ENCODE measurements at regions not wholly inside any gene's neighbourhood (a gene's known extent, or its start where the extent isn't known, plus 50 kb on each side); places are given as distances from the start of the nearest gene placed in this dataset.
"Not testable (repeated sequence)": the region's sequence is repeated elsewhere in the genome, so short reads cannot be mapped to it uniquely, and the experiment has no call there.

DNA sequence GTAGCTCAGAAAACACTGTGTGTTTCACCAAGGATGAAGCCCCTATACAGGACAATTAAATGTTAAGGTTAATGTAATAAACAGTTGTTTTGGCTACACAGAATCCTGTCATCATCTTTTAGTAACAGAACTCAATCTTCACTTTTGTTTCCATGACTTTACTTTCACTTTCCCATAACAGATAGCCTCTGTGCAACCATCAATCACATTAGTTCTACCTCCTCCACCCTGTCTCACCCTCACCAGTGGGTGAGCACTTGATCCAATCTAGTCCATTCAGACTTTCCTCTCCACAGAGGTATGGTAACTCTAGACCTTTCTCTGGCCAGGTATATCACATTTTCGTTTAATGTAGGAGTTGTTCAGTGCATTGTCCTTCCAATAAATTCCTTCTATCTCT is 1018.5 kb downstream of the ADGRL2 start:
- no peak for DNase-seq (ENCODE audit: low read depth in 4 of 4, low spot score in 2 of 4)

DNA sequence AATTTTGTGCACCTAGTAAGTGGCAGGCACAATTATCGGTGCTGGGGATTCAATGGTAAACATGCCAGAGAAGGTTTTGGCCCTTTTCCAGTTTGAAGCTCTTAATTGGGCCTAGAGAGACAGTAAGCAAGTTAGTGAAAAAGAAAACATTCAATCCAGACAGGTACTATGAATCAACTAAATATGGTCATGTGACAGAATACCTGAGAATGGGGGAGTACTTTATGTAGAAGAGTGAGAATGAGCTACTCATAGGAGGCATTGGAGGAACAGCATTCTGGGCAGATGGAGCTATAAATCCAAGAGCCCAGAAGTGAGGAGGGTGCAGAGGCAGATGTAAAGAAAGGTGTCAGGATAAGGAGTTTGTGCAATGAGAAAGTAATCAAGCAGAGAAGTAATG is 1017.9 kb downstream of the ADGRL2 start:
- no peak for DNase-seq (ENCODE audit: low read depth in 4 of 4, low spot score in 2 of 4)

DNA sequence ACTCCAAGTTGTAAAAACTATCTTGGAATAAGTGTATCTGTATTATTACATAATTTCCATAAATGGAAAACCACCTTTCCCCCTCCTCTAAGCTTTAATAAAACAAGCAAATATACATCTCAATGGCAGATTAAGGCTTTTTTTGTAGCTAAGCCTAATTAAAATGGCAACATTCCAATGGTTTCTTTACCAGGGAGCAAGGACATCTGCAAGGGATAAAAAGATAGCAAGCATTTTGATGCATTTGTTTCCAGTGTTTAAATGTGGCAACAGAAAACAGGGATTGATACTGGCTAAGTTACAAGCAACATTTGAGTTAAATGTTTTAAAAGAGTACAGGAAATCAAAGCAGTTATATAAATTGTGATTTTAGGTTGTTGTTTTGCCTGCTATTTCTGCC is 1012.7 kb downstream of the ADGRL2 start:
- no peak for DNase-seq (ENCODE audit: low read depth in 4 of 4, low spot score in 2 of 4)

DNA sequence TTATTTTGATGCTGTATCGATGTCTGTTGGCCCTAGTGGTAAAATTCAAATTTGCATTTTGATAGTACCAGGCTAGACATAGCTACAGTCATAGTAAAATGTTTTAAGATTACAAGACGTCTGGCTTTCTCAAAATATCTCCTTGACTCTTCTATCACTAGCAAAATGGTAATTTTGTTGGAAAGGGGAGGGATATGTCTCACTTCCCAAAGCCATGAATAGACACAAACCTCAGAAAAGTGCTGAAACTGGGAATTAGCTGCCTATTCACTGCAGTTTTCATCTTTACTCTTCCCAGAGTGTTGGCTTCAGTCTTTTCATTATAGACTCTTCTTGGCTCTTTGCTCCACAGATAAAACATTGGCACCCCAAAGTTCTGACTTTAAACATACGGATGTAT is 1009.9 kb downstream of the ADGRL2 start:
- DNase-seq (ENCODE audit: low read depth in 4 of 4, low spot score in 2 of 4) = no peak

DNA sequence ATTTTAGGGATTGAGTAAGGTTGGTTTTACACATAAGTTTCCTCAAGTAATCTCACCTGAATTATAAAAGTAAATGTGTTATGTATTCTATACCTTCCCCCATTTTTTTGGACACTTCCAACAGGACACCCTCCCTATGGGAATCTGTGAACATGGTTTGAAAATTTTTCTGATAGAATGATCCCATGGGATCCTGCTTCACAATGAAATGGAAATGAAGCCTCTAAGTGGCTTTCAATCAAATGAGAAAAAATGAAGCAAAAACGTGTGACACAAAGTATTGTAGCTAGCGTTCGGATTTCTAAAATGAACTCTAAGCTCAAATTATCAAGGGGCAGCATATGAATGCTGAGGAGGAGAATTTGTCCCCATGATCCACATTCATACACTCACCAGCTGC is 1006.8 kb downstream of the ADGRL2 start:
- no peak for DNase-seq (ENCODE audit: low read depth in 4 of 4, low spot score in 2 of 4)

DNA sequence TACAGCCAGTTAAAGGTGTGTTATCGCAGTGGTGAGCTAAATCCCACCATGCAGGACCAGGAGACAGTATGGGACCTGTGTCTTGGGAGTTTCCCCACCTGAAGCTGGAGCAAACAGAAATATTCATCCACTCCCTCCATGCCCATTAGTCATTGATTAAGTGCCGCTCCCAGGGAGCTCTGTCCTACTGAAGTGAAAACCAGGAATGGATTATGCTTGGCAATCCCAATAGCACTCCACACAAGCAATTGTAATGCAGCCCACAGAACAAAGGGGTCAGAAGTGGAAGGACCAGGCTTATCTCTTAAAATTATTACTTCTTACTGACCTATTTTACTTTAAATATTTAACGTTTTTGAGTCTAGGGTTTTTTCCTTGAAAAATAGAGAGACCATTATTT is 1005.4 kb downstream of the ADGRL2 start:
- no peak for DNase-seq (ENCODE audit: low read depth in 4 of 4, low spot score in 2 of 4)

DNA sequence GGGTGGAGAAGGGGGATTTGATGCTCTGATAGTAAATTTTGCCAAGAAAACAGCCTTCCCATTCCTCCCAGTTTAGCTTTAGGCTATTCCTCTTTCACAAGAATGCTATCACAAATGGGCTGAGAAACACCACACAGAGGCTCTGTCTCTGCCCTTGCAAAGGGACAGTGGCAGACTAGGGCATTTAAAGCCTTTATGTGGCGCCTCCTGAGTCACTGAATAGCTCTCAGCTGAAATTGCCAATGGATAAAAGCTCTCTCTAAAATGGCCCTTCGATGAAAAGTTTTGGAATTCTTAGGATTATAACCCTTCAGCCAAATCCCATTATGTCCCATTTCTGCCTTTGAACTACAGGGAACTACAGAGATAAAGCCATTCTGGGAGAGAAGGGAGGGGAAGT is 1000.4 kb downstream of the ADGRL2 start:
- DNase-seq (ENCODE audit: low read depth in 4 of 4, low spot score in 2 of 4) = no peak

DNA sequence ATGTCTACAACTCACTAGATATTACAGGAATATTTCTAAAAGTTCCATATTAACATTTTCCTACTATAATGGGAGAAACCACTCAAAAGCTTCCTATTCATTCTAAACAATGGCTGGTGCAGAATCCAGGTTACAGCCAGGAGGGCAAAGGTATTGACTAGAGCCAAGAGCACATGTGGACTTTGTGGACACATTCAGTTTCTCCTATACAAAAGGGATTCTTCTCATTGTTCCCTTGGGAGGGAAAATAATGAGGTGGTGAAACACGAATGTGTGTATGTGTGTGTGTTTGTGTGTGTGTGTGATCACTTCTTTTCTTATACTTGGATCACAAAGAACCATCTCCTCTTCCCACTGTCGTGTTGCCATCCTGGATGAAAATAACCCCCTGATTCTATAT is 1000.0 kb downstream of the ADGRL2 start:
- DNase-seq (ENCODE audit: low read depth in 4 of 4, low spot score in 2 of 4) = no peak

DNA sequence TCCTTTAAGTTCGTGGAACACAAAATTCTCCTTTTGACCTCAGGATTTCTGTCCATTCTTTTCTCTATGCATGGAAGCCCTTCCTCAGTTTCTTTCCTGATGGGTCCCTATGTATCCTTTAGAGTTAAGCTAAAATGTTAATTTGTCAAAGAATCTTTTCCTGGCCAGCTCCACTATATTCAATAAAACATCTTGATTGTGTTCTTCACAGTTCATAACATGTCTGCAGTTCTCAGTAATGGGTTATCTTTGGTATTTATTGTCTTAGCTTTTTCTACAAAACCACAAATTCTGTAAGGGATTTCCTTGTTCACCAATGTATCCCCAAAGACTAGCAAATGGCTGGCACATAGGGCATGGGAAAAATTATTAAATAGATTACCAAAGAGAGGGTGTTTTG is 998.5 kb downstream of the ADGRL2 start:
- DNase-seq (ENCODE audit: low read depth in 4 of 4, low spot score in 2 of 4) = no peak

DNA sequence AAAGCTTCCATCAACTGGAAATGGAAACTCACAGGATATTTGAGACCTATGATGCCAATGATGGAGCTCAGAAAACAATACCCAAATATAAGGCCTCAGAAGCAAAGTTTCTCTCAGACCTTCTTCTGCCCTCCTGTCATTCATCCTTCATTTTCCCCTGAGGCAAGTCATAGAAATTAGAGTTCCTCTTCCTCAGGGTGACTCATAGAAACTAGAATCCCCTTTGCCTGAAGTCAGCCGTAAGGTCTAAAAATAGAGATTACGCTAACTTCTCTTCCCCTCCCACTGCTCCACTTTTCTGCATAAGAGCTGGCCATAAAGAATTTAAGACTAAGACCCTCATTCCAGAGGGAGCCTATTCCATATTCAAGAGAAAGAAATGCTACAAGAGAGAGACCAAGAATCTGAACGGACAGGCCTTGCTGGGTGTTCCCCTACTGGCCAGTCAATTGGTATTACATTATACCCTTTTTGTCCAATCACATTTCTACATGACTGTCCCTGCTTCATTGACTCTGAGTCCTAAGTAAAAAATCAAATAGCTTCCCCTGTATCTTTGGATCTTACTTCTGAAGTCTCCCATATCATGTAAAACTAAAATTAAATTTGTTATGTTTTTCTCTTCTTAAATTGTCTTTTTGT is 994.9 kb downstream of the ADGRL2 start:
- no peak for DNase-seq (ENCODE audit: low read depth in 4 of 4, low spot score in 2 of 4)

DNA sequence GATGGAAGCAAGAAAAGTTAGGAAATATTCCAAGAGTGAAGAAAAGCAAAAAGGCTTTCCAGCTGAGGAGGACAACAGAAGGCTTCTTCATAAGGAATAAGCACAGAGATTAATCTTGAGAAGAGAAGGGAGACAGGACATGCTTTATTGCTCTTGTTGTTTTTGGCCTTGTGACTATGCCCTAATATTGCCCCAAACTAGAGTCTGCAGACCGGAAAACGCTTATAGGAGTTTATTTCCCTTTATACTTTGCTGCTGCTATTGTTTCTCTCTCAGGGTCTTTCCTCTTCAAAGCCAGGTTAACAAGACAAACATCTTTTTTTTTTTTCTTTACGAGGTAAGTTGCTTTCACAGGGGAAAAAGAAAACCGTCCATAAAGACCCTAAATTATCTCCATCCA is 991.4 kb downstream of the ADGRL2 start:
- DNase-seq (ENCODE audit: low read depth in 4 of 4, low spot score in 2 of 4) = no peak

DNA sequence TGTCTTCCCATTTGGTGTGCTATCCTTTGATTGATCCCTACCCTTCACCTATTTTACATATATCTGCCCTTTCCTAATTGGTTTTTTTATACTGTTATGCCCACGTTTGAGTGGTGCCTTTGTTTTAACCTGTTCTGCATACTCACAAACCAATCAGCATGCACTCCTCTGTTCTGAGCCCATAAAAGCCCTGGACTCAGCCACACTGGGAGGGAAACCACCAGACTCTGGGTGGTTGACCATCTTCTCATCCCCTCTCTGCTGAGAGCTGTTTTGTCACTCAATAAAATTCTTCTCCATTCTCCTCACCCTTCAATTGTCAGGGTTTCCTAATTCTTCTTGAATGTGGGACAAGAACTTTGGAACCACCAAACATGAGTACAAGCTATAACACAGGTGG is 989.8 kb downstream of the ADGRL2 start:
- no peak for DNase-seq (ENCODE audit: low read depth in 4 of 4, low spot score in 2 of 4)

DNA sequence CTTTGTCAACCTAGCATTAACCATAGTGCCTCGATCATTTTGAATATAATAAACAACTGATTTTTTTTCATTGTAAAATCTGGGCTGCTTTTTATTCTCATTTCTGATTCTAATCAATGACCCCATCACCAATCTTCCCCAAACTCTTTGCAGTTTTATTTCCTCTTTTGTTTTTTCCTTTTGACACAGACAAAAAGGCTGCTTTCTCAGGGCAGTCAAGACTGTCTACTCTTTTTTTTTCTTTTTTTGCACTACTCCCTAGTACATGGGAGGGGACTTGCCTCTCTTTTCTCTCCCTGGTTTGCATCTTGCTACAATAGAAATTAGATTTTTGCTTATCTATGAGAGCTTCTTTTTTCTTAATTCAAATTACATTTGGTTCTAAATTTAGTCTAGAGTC is 987.9 kb downstream of the ADGRL2 start:
- no peak for DNase-seq (ENCODE audit: low read depth in 4 of 4, low spot score in 2 of 4)

DNA sequence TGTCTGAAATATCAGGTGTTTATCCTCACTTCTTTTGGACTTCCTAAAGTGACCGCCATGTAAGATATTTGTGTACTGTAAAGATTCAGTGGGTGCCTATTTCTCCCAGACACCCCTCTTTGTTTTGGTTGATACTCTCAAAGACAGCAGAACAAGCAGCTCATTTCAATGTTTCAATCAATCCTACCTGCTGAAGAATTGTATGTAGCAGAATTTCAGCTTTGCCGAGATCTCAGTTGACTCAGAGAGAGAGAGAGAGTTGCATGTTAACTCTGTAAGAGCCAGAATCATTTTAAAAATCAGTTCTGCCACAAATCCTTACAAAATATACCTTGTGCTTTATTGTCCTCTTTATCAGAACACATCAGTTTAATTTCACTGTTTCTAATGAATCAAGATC is 987.3 kb downstream of the ADGRL2 start:
- DNase-seq (ENCODE audit: low read depth in 4 of 4, low spot score in 2 of 4) = no peak

DNA sequence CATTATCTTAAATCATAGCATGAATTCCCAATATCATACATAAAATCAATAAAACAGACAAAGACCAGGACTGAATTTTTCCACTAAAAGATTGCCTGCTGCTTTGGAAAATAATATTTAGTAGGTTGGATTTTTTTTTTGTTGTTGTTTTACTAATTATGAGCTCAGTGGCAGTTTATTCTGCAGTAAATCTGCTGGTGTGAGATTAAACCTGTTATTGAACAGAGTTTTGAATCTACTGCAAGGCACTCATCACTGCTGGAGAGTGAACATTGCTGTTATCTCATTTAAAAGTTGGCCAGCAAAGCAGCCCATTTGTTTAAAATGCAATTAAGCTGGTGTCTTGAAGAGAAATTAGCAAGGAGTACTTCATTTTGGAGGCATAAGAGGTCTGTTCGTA is 986.1 kb downstream of the ADGRL2 start:
- no peak for DNase-seq (ENCODE audit: low read depth in 4 of 4, low spot score in 2 of 4)

DNA sequence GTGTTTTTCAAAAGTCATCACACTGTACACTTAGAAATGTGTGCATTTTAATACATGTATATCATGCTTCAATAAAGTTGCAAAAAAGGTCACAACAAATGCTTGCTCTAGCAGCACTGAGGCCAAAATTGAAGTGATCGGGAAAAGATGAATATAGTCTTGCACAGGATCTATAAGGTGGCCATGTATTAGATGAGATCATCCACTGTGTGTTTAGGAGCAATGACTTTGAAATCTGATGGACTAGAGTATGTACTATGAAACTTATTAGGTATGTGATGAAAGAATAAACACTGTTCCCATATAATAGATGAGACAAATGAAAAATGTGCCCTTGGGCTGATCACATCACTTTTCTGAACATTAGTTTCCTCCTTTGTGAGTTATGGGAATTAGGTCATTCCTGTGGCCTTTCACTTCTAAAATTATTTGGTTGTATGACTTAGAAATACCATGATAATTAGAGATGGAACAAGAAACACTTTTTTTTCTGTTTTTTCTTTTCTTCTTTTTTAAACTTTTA is 984.6 kb downstream of the ADGRL2 start:
- no peak for DNase-seq (ENCODE audit: low read depth in 4 of 4, low spot score in 2 of 4)

DNA sequence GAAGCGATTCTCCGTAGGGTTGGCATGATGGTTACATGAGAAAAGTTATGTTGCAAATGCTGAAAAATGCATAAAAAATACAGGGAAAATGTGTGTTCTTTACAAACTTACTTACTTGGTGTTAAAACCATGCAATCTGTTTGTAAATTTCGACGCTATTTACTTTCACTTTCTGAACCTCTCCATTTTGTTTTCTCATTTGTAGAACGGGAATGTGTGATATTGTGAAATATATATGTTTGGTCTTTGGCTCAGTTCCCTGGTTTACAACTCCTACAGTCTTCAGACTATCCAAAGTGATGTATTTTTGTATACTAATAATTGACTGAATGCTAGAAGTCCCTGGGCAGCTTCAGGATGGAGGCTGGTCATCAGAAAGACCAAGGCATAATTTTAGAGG is 982.3 kb downstream of the ADGRL2 start:
- no peak for DNase-seq (ENCODE audit: low read depth in 4 of 4, low spot score in 2 of 4)

DNA sequence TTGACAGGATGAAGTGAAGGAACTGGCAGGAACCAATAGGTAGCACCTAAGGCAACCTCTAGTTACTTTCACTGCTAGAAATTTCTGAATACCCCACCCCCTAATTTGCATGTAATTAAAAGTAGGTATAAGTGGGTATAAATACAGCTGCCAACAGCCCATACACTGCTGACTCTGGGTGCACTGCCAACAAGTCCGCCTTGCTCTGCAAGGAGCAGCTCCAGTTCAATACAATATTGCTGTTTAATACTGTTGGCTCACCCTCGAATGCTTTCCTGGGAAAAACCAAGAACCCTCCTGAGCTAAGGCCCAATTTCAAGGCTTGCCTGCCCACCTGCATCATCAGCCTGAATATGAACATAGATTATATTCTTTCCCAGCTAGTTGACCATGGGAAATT is 981.9 kb downstream of the ADGRL2 start:
- no peak for DNase-seq (ENCODE audit: low read depth in 4 of 4, low spot score in 2 of 4)

DNA sequence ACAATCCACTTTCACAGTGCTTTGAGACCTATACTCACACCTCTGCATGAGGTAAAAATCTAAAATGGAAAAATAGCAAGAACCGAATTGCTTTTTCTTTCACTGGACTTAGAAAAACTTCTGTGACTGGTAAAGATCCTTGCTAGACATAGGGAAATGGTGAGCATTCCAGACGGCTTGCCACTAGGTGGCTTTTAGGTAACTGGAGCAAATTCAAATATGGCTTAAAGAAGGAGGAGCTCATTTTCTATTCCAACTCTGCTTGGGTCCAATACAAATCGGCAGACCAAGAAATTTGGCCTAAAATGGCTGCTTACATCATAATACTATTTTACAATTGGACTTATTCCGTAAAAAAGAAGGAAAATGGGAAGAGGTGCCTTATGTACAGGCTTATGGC is 977.9 kb downstream of the ADGRL2 start:
- no peak for DNase-seq (ENCODE audit: low read depth in 4 of 4, low spot score in 2 of 4)

DNA sequence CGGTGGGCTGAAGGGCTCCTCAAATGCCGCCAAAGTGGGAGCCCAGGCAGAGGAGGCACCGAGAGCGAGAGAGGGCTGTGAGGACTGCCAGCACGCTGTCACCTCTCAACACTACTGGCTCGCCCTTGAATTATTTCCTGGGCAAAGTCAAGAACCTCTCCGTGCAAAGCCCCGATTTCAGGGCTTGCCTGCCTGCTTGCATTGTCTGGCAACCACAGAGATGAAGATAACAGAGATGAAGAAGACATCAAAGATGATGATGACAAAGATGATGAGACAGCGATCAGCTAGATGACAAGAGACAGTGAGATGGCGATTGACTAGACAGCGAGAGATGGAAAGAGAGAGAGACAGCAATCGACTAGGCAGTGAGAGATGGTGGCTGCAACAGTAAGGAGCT is 976.5 kb downstream of the ADGRL2 start:
- DNase-seq (ENCODE audit: low read depth in 4 of 4, low spot score in 2 of 4) = no peak

DNA sequence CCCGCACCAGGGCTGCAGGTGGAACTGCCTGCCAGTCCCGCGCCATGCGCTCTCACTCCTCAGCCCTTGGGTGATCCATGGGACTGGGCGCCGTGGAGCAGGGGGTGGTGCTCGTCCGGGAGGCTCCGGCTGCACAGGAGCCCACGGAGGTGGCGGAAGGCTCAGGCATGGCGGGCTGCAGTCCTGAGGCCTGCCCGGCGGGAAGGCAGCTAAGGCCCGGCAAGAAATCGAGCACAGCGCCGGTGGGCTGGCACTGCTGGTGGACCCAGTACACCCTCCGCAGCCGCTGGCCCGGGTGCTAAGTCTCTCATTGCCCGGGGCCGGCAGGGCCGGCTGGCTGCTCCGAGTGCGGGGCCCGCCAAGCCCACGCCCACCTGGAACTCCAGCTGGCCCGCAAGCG is 976.0 kb downstream of the ADGRL2 start:
- not testable (repeated sequence) for DNase-seq (ENCODE audit: low read depth in 4 of 4, low spot score in 2 of 4)

DNA sequence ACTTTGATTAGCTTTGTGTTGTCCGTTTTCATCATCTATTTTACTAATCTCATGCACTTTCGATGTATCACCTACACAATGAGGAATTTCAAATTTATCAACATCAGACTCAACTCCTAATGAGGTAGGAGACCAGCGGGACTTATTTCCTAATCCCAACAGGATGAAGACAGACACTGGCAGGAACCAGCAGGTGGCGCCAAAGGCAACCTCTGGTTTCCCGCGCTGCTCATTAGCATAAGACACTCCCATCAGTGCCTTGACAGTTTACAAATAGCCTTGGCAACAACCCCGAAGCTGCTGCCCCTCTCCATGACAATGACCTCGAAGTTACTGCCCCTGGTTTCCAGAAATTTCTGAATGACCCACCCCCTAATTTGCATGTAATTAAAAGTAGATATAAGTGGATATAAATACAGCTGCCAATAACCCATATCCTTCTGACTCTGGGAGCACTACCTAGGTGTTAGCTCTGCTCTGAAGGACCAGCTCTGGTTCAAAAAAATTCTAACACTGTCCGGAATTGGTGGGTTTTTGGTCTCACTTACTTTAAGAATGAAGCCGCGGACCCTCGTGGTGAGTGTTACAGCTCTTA is 974.8 kb downstream of the ADGRL2 start:
- DNase-seq (ENCODE audit: low read depth in 4 of 4, low spot score in 2 of 4) = no peak
